ENCODE measurements at regions not wholly inside any gene's neighbourhood (a gene's known extent, or its start where the extent isn't known, plus 50 kb on each side); places are given as distances from the start of the nearest gene placed in this dataset.

DNA sequence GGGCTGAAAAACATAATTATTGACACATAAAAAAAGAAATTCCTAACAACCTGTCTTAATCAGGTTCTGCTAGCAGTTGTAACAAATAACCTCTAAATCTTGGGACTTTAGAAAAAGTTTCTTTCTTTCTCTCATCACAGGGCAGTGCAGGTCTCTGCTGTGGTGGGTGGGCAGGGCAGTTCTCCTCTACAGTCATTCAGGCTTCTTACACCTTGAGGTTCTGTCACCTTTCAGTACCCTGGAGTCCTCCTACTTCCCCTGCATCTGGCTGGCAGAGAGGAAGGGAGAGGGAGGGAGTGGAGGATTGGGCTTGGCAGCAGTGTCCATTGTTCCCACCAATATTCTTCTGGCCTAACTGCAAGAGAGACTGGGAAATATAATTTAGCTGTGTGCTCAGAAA, 112.2 kb upstream of the ANKRD55 start:
- no peak for DNase-seq

GRCh38 chr5:56344594-56344993, 111.5 kb upstream of the ANKRD55 start:
- no peak for DNase-seq

GRCh38 chr5:56343988-56344387, 110.9 kb upstream of the ANKRD55 start:
- DNase-seq = no peak

DNA sequence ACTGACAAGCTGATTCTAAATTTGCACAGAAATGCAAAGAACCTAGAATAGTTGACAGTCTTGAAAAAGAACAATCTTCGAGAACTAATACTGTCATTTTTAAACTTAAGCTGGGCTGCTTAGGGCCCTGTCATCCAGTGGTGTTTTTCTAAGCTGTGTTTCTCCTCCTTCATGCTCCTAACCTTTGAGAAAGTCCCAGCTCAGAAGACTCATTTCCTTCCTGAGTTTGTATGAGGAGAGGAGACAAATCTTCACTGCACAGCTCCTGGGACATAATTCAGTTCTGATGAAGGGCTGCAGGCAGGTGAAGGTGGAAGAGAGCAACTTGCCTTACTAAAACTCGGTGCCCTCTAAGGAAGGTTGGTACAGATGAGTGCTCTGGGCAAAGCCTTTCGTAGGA, 109.5 kb upstream of the ANKRD55 start:
- no peak for DNase-seq

DNA sequence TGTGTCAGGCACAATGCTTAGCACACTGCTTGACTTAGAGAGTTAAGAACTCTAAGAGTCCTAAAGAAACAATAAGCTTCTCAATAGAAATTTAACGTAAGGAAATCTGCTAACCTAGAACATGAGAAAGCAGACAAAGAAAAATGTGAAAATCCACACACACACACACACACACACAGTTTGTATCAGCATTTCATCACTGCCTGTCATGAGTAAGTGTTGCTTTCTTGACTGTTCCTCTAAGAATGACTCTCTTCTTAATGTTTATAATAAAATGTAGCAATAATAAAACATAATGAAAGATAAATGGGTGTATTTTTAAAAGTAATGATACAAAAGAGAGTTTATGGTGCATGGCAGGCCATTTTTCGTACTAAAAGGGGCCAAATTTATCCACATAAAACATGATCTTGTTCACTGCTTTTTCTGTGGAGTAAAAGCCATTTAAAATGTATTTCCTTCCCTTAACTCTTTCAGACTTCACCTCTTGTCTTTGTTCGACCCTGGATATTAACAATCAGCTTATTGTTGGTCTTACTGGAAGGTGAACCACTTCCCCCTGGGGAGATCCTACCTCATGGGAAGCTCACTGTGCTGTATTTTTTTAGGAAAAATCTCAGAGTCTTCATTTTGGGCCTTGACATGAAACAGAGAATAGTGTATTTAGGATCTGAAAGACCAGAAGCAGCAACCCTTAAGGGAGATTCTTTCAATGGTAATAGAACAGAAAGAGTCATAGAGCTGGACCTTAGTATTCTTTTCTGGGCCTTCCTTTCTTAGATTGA, 107.3 kb upstream of the ANKRD55 start:
- DNase-seq = no peak

- no peak for DNase-seq
Observed at GRCh38 chr5:56339732-56340131, 106.6 kb upstream of the ANKRD55 start.

GRCh38 chr5:56337715-56338319, 104.7 kb upstream of the ANKRD55 start:
- no peak for DNase-seq

DNA sequence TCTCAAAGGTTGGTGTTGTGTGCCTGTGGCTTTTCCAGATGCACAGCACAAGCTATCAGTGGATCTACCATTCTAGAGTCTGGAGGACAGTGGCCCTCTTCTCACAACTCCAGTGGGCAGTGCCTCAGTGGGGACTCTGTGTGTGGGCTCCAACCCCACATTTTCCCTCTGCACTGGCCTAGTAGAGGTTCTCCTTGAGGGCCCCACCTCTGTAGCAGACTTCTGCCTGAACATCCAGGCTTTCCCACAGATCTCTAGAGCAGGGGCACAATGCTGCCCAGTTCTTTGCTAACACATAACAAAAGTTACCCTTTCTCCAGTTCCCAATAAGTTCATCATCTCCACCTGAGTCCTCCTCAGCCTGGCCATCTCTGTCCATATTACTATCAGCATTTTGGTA, 102.1 kb upstream of the ANKRD55 start:
- DNase-seq = no peak

DNA sequence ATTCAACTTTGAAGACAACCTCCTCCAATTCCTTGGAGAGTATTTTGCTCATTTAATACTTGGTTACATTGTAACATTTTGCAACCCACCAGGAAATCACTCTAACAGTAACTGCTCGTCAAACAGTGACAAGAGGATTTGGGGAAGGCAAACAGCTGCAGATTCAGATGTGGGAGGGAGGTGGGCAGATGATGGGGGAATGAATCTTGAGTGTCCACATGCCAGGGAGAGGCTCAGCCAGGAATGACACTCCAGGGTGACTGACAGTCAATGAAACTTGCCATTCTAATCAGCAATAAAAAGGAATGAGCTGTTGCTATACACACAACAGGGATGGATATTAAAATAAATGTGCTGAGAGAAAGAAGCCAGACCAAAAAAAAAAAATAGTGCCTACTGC, 97.7 kb upstream of the ANKRD55 start:
- DNase-seq = no peak

DNA sequence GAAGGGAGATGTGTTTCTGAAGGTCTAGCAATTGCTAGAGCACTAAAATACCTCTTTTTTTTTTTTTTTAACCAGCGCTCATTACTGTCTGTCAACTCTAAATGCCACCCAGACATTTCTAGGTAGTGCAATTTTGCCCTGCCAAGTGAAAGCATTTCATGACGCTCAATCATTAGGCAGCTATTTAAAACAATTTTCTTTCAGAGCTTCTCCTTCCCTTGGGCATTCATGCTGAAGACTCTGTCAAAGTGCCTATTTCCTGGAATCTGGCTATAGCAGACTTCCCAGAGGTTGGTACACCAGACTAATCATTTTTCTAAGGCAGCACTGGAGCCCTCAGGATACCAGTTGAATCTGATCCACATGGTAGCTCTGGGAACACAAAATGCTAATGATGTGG, 97.0 kb upstream of the ANKRD55 start:
- DNase-seq = no peak

- DNase-seq = no peak
Observed at GRCh38 chr5:56329652-56330051, 96.5 kb upstream of the ANKRD55 start.

GRCh38 chr5:56328753-56329560, 95.8 kb upstream of the ANKRD55 start:
- DNase-seq = no peak

GRCh38 chr5:56327809-56328208, 94.7 kb upstream of the ANKRD55 start:
- DNase-seq = peak; percentile 15

GRCh38 chr5:56326770-56327169, 93.6 kb upstream of the ANKRD55 start:
- no peak for DNase-seq

DNA sequence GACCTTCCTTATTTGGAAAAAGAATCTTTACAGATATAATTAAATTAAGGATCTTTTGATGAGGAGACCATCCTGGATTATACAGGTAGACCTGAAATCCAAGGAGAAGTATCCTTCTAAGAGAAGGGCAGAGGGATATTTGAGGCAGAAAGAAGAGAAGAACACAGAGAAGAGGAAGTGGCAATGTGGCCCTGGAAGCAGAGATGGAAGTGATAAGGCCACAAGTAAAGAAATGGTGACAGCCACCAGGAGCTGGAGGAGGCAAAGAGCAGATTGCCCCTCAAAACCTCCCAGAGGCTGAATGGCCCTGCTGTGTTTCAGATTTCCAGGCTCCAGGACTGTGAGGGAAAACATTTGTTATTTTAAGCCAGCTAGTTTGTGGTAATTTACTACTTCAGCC, 93.0 kb upstream of the ANKRD55 start:
- DNase-seq = no peak

DNA sequence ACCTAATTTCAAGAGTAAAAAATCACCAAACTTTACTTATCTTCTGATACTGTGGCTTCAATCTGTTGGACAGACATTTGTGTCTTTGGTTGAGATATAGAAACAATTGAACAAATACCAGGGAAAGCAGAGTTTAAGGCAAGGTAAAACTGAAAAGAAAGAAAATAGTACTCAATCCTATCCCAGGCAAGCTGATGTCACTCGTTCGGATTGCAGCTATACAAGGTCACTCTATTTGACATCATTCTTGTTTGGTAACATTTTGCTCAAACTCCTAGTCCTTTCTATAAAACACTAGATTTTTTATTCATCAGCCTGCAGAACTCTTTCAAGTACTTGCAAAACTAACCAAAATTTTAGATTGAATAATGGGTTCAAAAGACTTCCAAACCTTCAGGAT, 91.9 kb upstream of the ANKRD55 start:
- no peak for DNase-seq

DNA sequence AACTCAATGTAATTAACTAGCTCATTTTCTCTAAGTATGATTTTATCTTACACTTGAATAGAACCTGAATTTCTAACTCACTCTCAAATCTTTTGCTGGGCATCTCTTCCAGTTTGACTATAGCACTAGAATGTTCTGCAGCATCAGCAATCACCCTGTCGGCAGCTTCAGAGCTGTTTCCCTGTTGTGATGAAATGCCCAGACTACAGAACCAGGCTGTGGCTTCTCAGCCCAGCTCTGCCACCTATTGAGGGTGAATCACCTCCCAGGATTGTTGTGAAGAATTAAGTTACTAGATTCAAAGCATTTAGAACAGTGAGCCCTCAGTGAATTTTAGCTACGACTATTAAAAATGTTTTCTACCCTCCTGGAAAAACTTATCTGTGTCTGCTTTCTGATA, 90.4 kb upstream of the ANKRD55 start:
- no peak for DNase-seq

GRCh38 chr5:56322592-56322991, 89.5 kb upstream of the ANKRD55 start:
- no peak for DNase-seq

DNA sequence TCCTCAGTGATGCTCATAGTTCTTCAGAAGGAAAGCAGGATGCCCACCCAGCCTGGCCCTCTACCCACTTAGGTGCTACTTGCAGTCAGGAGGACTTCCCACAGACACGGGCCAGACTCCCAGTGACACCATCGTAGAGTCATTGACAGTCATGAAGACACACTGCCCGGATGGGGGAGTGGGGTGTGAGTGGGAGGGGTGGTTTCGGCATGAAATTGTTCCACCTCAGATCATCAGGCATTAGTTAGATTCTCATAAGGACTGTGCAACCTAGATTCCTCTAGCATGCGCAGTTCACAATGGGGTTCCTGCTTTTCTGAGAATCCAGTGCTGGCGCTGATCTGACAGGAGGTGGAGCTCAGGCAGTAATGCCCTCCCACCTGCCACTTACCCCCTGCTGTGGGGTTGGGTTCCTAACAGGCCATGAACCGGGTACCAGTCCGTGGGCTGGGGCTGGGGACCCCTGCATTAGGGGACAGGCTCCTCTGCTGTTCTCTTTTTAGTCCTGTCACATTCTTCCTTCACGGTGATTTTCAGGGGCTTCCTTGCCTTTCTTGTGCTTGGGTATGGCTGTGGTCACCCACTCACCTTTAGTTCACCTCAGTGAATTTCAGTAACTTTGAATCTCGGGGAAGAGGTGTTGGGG, 88.2 kb upstream of the ANKRD55 start:
- no peak for DNase-seq

- DNase-seq = no peak
Observed at GRCh38 chr5:56320686-56321085, 87.6 kb upstream of the ANKRD55 start.

DNA sequence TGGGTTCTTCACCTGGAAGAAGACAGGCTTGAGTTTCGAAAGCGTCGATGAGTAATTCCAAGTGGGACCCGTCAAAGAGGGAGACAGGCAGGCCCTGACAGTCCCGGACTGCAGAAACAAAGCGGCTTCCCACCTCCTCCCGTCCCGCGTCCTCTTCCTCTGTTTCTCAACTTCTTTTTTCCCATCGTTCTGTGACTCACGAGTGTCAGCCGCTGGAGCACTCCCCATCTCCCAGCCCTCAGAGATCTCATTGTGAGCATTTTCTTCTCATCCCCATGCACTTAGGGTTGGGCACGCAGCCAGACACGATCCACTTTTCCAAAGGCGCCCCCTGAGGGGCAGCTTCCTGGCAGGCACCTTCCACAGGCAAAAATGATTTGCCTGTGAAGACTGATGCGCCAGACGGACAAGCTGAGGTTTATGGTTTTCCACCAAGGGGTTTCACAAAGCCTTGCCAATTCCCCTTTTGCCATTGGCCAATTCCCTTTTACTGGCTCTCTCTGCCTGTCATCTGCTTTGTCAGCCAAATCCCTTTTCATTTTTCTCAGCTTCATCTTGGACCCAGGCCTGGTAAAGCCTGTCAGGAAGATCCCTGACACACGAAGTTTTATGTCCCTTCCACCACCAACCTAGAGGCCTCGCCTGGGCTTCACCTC, 86.5 kb upstream of the ANKRD55 start:
- no peak for DNase-seq

- no peak for DNase-seq
Observed at GRCh38 chr5:56317923-56318561, 84.9 kb upstream of the ANKRD55 start.
